ENCODE measurements at regions not wholly inside any gene's neighbourhood (a gene's known extent, or its start where the extent isn't known, plus 50 kb on each side); places are given as distances from the start of the nearest gene placed in this dataset.

DNA sequence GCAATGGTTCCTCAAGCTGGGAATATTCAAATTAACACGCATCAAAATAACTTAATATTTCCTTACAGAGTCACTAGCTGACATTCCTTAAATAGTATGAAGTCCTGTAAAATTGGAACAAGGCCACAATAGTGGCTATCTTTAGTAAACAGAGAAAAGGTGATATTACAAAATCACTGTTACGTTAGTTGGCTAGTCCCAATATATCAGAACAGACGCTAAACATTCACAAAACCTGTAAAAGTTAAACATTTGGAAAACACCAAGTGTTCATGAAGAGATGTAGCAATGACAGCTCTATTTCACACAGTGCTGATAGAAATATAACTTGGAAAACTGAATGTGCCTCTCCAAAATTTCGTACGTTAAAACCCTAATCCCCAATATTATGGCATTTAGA is 61.0 kb upstream of the FAM47C start:
- TF ChIP-seq, protein P1, sequence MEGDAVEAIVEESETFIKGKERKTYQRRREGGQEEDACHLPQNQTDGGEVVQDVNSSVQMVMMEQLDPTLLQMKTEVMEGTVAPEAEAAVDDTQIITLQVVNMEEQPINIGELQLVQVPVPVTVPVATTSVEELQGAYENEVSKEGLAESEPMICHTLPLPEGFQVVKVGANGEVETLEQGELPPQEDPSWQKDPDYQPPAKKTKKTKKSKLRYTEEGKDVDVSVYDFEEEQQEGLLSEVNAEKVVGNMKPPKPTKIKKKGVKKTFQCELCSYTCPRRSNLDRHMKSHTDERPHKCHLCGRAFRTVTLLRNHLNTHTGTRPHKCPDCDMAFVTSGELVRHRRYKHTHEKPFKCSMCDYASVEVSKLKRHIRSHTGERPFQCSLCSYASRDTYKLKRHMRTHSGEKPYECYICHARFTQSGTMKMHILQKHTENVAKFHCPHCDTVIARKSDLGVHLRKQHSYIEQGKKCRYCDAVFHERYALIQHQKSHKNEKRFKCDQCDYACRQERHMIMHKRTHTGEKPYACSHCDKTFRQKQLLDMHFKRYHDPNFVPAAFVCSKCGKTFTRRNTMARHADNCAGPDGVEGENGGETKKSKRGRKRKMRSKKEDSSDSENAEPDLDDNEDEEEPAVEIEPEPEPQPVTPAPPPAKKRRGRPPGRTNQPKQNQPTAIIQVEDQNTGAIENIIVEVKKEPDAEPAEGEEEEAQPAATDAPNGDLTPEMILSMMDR (IDR thresholded peaks at IDR 0.05), result no peak
- no peak for TF ChIP-seq POLR2A (IDR thresholded peaks at IDR 0.05)

Measured in lower leg skin (tissue), 3 donors.